HepG2 (cell line): ENCODE measurements at regions not wholly inside any gene's neighbourhood (a gene's known extent, or its start where the extent isn't known, plus 50 kb on each side); places are given as distances from the start of the nearest gene placed in this dataset.

Source experiments
- ARNTL ChIP-seq: sonication (generic); formaldehyde crosslinking; IDR thresholded peaks from 2 replicates; pipeline ENCODE4 v1.4.0; 2020; ENCODE audit warnings: mild to moderate bottlenecking, missing genetic modification reagents
- BCL6 ChIP-seq: IDR thresholded peaks from 2 replicates; pipeline ENCODE4 v1.6.1; 2016; ENCODE audit warnings: missing genetic modification reagents, missing compliant biosample characterization
- MTERF4 ChIP-seq: sonication (generic); formaldehyde crosslinking; IDR thresholded peaks from 2 replicates; pipeline ENCODE4 v1.8.0; 2023; ENCODE audit warnings: mild to moderate bottlenecking, missing genetic modification reagents
- ZFP62 ChIP-seq: sonication (generic); formaldehyde crosslinking; IDR thresholded peaks from 2 replicates; pipeline ENCODE4 v1.4.0; 2020; ENCODE audit warnings: missing genetic modification reagents
- ZNF616 ChIP-seq: sonication (generic); formaldehyde crosslinking; IDR thresholded peaks from 2 replicates; pipeline ENCODE4 v1.5.0; 2020; ENCODE audit warnings: low read depth, mild to moderate bottlenecking, missing genetic modification reagents
- TF ChIP-seq, protein P1 (sequence below): sonication (generic); formaldehyde crosslinking; IDR thresholded peaks from 2 replicates; pipeline ENCODE4 v1.4.0; 2020; ENCODE audit warnings: mild to moderate bottlenecking, missing genetic modification reagents

- TF ChIP-seq, protein P1, sequence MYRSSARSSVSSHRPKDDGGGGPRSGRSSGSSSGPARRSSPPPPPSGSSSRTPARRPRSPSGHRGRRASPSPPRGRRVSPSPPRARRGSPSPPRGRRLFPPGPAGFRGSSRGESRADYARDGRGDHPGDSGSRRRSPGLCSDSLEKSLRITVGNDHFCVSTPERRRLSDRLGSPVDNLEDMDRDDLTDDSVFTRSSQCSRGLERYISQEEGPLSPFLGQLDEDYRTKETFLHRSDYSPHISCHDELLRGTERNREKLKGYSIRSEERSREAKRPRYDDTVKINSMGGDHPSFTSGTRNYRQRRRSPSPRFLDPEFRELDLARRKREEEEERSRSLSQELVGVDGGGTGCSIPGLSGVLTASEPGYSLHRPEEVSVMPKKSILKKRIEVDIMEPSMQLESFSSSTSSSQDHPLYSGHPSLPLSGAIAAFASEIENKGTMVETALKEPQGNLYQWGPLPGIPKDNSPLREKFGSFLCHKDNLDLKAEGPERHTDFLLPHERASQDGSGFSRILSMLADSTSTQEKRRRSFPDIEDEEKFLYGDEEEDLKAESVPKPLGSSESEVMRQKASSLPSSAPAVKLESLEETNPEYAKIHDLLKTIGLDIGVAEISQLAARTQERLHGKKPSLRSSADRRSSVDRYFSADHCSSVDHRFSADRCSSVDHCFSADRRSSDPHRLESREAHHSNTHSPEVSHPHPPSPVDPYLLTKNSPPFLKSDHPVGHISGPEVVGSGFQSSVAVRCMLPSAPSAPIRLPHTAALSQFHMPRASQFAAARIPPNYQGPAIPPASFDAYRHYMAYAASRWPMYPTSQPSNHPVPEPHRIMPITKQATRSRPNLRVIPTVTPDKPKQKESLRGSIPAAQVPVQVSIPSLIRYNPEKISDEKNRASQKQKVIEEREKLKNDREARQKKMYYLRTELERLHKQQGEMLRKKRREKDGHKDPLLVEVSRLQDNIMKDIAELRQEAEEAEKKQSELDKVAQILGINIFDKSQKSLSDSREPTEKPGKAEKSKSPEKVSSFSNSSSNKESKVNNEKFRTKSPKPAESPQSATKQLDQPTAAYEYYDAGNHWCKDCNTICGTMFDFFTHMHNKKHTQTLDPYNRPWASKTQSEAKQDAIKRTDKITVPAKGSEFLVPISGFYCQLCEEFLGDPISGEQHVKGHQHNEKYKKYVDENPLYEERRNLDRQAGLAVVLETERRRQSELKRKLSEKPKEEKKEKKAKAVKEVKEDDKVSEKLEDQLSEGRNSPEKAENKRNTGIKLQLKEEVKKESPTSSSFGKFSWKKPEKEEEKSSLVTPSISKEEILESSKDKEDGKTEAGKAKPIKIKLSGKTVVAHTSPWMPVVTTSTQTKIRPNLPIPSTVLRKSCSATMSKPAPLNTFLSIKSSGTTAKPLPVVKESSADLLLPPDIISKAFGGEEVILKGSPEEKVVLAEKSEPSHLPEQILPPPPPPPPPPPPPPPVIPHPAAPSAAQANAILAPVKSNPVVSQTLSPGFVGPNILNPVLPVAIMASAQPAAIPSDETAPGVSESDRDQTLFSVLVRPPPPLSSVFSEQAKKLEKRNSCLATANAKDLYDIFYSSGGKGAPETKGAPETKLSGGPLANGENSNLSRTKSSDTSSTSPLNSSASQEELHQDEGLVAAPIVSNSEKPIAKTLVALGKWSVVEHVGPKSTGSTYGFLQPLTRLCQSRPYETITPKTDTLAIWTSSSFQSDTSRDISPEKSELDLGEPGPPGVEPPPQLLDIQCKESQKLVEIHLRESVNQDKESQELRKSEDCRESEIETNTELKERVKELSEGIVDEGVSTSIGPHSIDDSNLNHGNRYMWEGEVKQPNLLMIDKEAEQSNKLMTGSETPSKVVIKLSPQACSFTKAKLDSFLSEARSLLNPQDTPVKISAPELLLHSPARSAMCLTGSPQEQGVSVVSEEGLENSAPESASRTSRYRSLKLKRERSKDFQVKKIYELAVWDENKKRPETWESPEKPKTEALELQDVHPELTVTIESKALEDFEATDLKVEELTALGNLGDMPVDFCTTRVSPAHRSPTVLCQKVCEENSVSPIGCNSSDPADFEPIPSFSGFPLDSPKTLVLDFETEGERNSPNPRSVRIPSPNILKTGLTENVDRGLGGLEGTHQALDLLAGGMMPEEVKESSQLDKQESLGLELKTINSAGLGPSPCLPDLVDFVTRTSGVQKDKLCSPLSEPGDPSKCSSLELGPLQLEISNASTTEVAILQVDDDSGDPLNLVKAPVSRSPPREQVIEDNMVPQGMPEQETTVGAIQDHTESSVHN: no peak
- TF ChIP-seq ZFP62 (CRISPR knock-in tag) (no peak), BCL6 (no peak), ZNF616 (no peak), MTERF4 (CRISPR knock-in tag) (no peak), ARNTL (CRISPR knock-in tag) (no peak)
These were observed 361.2 kb downstream of the DIPK2A start (continued) for GRCh38 chr3:144332868-144333267.
